ENCODE measurements at regions not wholly inside any gene's neighbourhood (a gene's known extent, or its start where the extent isn't known, plus 50 kb on each side); places are given as distances from the start of the nearest gene placed in this dataset.
"Not testable (repeated sequence)": the region's sequence is repeated elsewhere in the genome, so short reads cannot be mapped to it uniquely, and the experiment has no call there.

DNA sequence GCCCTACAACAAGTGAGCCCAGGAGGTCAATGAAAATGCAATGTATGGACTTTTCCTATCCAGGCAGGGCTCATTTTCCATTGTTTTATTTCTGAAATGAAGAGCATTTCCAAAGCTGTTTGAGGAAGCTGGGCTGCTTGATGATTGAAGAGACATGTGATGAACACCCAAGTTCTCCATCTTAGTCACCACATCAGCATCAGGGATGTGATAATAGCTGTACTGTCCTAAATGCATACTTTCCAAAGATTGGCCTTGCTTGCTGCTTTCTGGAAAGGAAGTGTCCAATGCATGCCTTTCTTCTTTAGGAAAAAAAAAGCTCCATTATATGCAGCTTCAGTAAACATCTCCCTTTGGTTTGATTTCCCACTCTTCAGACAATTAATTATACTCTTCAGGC is 425.9 kb upstream of the RUNX1 start:
- DNase-seq (ENCODE audit: extremely low read depth, low read depth): no peak
- TF ChIP-seq, protein P1, sequence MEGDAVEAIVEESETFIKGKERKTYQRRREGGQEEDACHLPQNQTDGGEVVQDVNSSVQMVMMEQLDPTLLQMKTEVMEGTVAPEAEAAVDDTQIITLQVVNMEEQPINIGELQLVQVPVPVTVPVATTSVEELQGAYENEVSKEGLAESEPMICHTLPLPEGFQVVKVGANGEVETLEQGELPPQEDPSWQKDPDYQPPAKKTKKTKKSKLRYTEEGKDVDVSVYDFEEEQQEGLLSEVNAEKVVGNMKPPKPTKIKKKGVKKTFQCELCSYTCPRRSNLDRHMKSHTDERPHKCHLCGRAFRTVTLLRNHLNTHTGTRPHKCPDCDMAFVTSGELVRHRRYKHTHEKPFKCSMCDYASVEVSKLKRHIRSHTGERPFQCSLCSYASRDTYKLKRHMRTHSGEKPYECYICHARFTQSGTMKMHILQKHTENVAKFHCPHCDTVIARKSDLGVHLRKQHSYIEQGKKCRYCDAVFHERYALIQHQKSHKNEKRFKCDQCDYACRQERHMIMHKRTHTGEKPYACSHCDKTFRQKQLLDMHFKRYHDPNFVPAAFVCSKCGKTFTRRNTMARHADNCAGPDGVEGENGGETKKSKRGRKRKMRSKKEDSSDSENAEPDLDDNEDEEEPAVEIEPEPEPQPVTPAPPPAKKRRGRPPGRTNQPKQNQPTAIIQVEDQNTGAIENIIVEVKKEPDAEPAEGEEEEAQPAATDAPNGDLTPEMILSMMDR (IDR thresholded peaks at IDR 0.05; ENCODE audit: low read depth, low read length): no peak

DNA sequence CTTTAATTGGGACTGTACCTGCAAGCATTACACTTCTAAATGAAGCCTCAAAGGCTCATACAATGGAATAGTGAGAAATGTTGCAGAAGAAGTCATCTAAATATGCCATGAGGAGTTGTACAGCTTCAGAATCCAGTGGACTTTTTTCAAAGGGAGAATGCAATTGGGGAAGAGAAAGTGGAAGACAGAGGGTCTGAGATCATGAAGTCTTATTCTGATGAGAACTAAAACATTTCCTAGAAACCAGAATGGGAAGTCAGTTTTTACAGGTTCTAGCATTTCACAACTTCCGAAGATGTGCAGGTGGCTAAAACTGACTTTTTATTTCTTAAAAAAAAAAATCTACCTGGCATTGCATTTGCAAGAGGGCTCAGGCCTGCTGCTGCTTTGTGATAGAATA is 424.4 kb upstream of the RUNX1 start:
- TF ChIP-seq, protein P1 (IDR thresholded peaks at IDR 0.05; ENCODE audit: low read depth, low read length): no peak
- no peak for DNase-seq (ENCODE audit: extremely low read depth, low read depth)

DNA sequence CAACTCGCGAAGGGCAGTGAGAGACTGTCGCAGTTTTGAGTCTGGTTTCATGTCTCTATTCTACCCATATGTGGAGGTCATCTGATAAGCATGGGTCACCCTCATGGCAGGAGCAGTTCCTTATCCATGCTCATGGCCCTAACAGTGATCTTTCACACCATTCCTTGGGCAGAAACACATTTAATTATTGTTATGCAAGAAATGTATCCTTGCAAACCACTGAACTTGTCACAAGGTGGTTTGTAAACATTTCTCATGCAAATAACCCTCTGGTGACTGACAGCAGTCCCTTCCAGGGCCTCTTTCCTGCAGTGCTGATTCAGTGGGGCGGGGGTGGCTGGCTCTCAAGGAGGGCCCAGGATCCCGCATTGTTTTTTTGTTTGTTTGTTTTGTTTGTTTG is 421.4 kb upstream of the RUNX1 start:
- DNase-seq (ENCODE audit: extremely low read depth, low read depth): no peak
- TF ChIP-seq, protein P1 (IDR thresholded peaks at IDR 0.05; ENCODE audit: low read depth, low read length): no peak

DNA sequence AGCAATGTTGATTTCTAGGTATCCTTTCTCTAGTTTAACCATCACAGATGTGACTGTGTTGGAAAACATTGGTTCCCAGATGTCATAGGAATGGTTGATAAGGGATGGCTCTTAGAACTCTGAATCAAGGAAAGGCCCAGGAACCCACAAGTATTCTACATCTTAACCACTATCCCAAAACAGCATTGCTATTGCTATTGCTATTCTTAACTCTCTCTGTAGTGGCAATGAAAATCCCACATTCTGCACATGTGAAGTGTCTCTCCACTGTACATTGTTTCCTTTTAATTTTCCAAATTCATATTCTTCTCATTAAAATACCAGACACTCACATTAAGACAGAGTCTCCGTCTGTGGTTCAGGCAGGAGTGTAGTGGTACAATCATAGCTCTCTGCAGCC is 420.4 kb upstream of the RUNX1 start:
- TF ChIP-seq, protein P1 (IDR thresholded peaks at IDR 0.05; ENCODE audit: low read depth, low read length): no peak
- DNase-seq (ENCODE audit: extremely low read depth, low read depth): no peak

DNA sequence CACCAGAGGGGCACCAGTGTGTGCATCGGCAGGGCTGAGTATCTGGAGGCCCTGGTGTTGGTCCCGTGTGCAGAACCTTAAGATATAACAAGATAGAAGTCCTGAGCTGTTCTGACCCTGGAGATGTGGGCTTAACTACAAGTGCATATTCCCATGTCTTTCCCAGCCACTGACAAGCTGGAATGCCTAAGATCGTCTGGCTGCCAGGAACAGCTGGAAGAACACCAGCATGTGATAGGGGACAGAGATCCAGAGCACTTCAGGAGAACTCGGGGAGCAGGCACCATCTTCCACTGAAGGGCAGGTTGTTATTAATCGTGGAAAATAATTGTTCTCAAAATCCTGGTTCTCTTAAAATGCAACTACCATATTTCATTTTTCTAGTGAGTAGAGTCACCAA is 419.9 kb upstream of the RUNX1 start:
- TF ChIP-seq, protein P1 (IDR thresholded peaks at IDR 0.05; ENCODE audit: low read depth, low read length): no peak
- DNase-seq (ENCODE audit: extremely low read depth, low read depth): no peak

DNA sequence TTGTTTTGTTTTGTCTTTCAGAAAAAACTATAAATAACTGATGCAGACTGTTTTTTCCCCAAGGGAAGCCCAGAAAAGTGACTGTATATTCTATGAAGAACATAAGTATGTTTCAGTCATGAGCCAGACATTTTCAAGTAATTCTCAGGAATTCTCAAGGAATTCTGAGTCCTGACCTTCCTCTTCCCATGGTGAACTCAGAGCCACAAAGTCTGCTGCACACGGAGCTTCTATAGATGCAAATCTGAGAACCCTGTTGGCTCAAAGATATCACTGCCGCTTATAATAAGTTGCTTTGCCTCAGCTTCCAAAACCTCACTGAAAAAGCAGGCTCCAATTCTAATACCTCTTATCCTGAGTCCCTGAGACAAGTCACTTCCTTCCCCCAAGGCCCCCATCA is 418.5 kb upstream of the RUNX1 start:
- TF ChIP-seq, protein P1 (IDR thresholded peaks at IDR 0.05; ENCODE audit: low read depth, low read length): no peak
- DNase-seq (ENCODE audit: extremely low read depth, low read depth): no peak

DNA sequence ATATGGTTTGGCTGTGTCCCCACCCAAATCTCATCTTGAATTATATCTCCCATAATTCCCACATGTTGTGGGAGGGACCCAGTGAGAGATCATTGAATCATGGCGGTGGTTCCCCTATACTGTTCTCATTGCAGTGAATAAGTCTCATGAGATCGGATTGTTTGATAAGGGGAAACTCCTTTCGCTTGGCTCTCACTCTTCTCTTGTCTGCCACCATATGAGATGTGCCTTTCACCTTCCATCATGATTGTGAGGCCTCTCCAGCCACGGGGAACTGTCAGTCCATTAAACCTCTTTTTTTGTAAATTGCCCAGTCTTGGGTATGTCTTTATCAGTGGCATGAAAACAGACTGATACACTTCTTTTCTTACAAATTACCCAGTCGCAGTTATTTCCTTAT is 417.6 kb upstream of the RUNX1 start:
- not testable (repeated sequence) for DNase-seq (ENCODE audit: extremely low read depth, low read depth)

DNA sequence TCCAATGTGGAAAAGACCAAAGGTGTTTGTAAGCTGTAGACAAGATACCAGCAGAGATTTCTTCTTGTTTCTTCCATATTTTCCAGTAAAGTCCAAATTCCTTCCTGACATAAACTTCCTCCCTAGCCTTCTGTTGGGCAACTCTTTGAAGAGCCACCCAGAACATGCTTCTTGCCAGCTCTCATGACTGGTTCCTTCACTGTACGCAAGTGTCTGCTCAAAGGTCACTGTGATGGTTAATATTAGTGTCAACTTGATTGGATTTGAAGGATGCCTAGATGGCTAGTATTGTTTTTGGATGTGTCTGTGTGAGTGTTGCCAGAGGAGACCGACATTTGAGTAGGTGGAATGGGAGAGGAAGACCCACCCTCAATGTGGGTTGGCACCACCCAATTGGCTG is 416.6 kb upstream of the RUNX1 start:
- no peak for DNase-seq (ENCODE audit: extremely low read depth, low read depth)
- TF ChIP-seq, protein P1 (IDR thresholded peaks at IDR 0.05; ENCODE audit: low read depth, low read length): no peak

All from AG09319 (cell line).